ENCODE measurements at regions not wholly inside any gene's neighbourhood (a gene's known extent, or its start where the extent isn't known, plus 50 kb on each side); places are given as distances from the start of the nearest gene placed in this dataset.
A peak's percentile ranks its signal among the peaks of the same experiment; 100 is the strongest.

- no peak for DNase-seq
Observed at GRCh38 chr2:133814890-133815289, 246.6 kb upstream of the NCKAP5 start.

- DNase-seq, result no peak
Observed at GRCh38 chr2:133816037-133816436, 247.8 kb upstream of the NCKAP5 start.

GRCh38 chr2:133817680-133818566, 249.7 kb upstream of the NCKAP5 start:
- DNase-seq, result peak; percentile 57

GRCh38 chr2:133818661-133819060, 250.4 kb upstream of the NCKAP5 start:
- DNase-seq, result no peak

GRCh38 chr2:133819906-133820305, 251.6 kb upstream of the NCKAP5 start:
- DNase-seq, result no peak

- DNase-seq, result no peak
Observed at GRCh38 chr2:133821107-133821760, 253.0 kb upstream of the NCKAP5 start.

GRCh38 chr2:133822517-133823225, 254.4 kb upstream of the NCKAP5 start:
- DNase-seq, result no peak

- DNase-seq, result no peak
Observed at GRCh38 chr2:133823226-133823550, 254.9 kb upstream of the NCKAP5 start.

GRCh38 chr2:133824869-133825268, 256.6 kb upstream of the NCKAP5 start:
- no peak for DNase-seq

GRCh38 chr2:133825778-133826177, 257.5 kb upstream of the NCKAP5 start:
- DNase-seq, result no peak

GRCh38 chr2:133828913-133829312, 260.6 kb upstream of the NCKAP5 start:
- DNase-seq, result no peak

GRCh38 chr2:133829450-133830020, 261.3 kb upstream of the NCKAP5 start:
- DNase-seq, result no peak

GRCh38 chr2:133833746-133834145, 265.5 kb upstream of the NCKAP5 start:
- no peak for DNase-seq

- DNase-seq, result no peak
Observed at GRCh38 chr2:133835821-133836619, 267.8 kb upstream of the NCKAP5 start.

GRCh38 chr2:133836691-133837345, 268.6 kb upstream of the NCKAP5 start:
- no peak for DNase-seq

GRCh38 chr2:133837441-133838094, 269.3 kb upstream of the NCKAP5 start:
- no peak for DNase-seq

- DNase-seq, result no peak
Observed at GRCh38 chr2:133838642-133839365, 270.5 kb upstream of the NCKAP5 start.

GRCh38 chr2:133839677-133840076, 271.4 kb upstream of the NCKAP5 start:
- DNase-seq, result no peak

- no peak for DNase-seq
Observed at GRCh38 chr2:133840761-133841160, 272.5 kb upstream of the NCKAP5 start.

- DNase-seq, result peak; percentile 49
Observed at GRCh38 chr2:133841900-133842299, 273.6 kb upstream of the NCKAP5 start.

- no peak for DNase-seq
Observed at GRCh38 chr2:133842446-133842845, 274.2 kb upstream of the NCKAP5 start.

Measured in T1000 (cell line).